ENCODE measurements at regions not wholly inside any gene's neighbourhood (a gene's known extent, or its start where the extent isn't known, plus 50 kb on each side); places are given as distances from the start of the nearest gene placed in this dataset.

DNA sequence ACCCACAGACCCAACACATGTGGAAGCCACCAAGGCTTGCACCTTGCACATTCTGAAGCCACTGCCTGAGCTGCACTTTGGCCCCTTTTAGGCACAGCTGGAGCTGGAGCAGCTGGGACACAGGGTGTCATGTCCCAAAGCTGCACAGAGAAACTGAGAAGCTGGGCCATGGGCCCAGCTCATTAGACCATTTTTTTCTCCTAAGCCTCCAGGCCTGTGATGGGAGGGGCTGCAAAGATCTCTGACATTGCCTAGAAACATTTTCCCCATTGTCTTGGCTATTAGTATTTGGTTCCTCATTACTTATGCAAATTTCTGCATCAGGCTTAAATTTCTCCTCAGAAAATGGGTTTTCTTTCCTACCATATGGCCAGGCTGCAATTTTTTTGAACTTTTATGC lies 447.4 kb upstream of the HS3ST1 start:
- DNase-seq (ENCODE audit: extremely low read depth, low read depth), result no peak
- TF ChIP-seq, protein P1, sequence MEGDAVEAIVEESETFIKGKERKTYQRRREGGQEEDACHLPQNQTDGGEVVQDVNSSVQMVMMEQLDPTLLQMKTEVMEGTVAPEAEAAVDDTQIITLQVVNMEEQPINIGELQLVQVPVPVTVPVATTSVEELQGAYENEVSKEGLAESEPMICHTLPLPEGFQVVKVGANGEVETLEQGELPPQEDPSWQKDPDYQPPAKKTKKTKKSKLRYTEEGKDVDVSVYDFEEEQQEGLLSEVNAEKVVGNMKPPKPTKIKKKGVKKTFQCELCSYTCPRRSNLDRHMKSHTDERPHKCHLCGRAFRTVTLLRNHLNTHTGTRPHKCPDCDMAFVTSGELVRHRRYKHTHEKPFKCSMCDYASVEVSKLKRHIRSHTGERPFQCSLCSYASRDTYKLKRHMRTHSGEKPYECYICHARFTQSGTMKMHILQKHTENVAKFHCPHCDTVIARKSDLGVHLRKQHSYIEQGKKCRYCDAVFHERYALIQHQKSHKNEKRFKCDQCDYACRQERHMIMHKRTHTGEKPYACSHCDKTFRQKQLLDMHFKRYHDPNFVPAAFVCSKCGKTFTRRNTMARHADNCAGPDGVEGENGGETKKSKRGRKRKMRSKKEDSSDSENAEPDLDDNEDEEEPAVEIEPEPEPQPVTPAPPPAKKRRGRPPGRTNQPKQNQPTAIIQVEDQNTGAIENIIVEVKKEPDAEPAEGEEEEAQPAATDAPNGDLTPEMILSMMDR (IDR thresholded peaks at IDR 0.05; ENCODE audit: low read depth, low read length, missing control alignments), result no peak
- no peak overlapping the region for H3K4me3 ChIP-seq (replicated peaks; ENCODE audit: low read depth, low read length)

GRCh38 chr4:11869191-11869870 lies 440.6 kb upstream of the HS3ST1 start:
- no peak overlapping the region for H3K4me3 ChIP-seq (replicated peaks; ENCODE audit: low read depth, low read length)
- TF ChIP-seq, protein P1 (IDR thresholded peaks at IDR 0.05; ENCODE audit: low read depth, low read length, missing control alignments), result no peak

DNA sequence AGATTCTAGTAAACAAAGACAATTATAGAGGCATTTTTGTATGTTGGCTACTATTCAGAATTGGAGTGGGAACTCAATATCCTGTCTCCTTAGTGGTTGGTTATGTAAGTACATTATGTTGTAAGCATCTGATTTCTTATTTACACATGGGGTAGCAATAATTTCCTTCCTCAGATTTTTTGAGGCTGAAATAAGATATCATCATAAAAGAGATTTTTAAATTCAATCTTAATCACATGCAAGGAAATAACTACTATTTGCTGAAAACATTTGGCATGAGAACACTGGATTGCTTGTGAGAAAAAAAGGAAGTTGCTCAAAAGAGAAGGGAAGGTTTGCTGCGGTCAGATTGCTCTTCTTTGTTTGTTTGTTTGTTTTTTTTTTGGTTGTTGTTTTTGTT lies 437.7 kb upstream of the HS3ST1 start:
- no peak overlapping the region for H3K4me3 ChIP-seq (replicated peaks; ENCODE audit: low read depth, low read length)
- no peak for DNase-seq (ENCODE audit: extremely low read depth, low read depth)
- TF ChIP-seq, protein P1 (IDR thresholded peaks at IDR 0.05; ENCODE audit: low read depth, low read length, missing control alignments), result no peak

More at GRCh38 chr4:11869191-11869870, 440.6 kb upstream of the HS3ST1 start:
- no peak for DNase-seq (ENCODE audit: extremely low read depth, low read depth)

DNA sequence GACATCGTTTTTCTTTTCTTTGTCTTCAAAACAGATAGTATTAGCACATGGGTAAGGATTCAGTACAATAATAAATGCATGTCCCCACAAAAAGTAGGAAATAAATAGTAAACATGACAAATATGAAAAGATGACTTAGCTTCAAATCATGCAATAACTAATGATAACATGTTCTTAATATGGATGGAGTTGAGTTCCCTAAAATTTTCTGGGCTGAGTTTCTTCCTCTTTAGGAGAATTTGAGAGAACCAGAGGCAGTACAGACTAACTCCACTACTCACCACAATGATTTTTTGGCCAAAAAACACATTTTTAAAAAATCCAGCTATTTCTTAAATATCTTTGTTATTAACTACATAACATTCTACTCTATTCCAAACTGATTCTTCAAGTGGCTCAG lies 432.3 kb upstream of the HS3ST1 start:
- no peak for DNase-seq (ENCODE audit: extremely low read depth, low read depth)
- TF ChIP-seq, protein P1 (IDR thresholded peaks at IDR 0.05; ENCODE audit: low read depth, low read length, missing control alignments), result no peak

DNA sequence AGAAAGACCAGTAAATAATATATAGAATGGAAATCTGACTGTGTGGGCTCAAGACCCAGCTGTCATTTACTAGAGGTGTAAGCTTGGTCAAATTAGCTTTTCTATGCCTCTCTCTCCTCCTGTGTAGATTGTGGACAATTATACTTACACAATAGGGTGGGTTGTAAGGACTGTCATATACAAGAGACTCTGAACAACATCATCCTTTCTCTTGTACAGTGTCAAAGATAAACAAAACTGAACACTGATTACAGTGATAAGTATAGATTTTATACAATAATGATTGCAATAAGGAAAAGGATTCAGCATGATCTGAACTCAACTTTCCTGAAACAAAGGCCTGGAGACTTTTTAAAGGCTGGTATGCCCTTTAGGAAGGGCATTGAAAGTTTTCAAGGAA lies 429.2 kb upstream of the HS3ST1 start:
- no peak overlapping the region for H3K4me3 ChIP-seq (replicated peaks; ENCODE audit: low read depth, low read length)
- DNase-seq (ENCODE audit: extremely low read depth, low read depth), result no peak
- TF ChIP-seq, protein P1 (IDR thresholded peaks at IDR 0.05; ENCODE audit: low read depth, low read length, missing control alignments), result no peak

More for the DNA sequence above, 432.3 kb upstream of the HS3ST1 start:
- H3K4me3 ChIP-seq (replicated peaks; ENCODE audit: low read depth, low read length), result no peak overlapping the region

- DNase-seq (ENCODE audit: extremely low read depth, low read depth), result no peak
- H3K4me3 ChIP-seq (replicated peaks; ENCODE audit: low read depth, low read length), result no peak overlapping the region
- TF ChIP-seq, protein P1 (IDR thresholded peaks at IDR 0.05; ENCODE audit: low read depth, low read length, missing control alignments), result no peak
Observed at GRCh38 chr4:11847167-11847566, 418.5 kb upstream of the HS3ST1 start.

- H3K4me3 ChIP-seq (replicated peaks; ENCODE audit: low read depth, low read length), result no peak overlapping the region
- TF ChIP-seq, protein P1 (IDR thresholded peaks at IDR 0.05; ENCODE audit: low read depth, low read length, missing control alignments), result no peak
- no peak for DNase-seq (ENCODE audit: extremely low read depth, low read depth)
Observed at GRCh38 chr4:11843927-11844326, 415.2 kb upstream of the HS3ST1 start.

Data from HFF-Myc (cell line).